MM.1S (cell line): ENCODE measurements at regions not wholly inside any gene's neighbourhood (a gene's known extent, or its start where the extent isn't known, plus 50 kb on each side); places are given as distances from the start of the nearest gene placed in this dataset.

ENCODE experiments used
- DNase-seq: peaks from one replicate; pipeline ENCODE4 v3.0.0-alpha.2; 2015
- H2AFZ ChIP-seq: fragments of 300-600 bp; sonication (generic); 2 replicates; pipeline ENCODE4 v1.6.0; 2016; ENCODE audit warnings: antibody characterized with exemption, low read length
- H3F3A ChIP-seq: fragments of 300-600 bp; sonication (generic); 2 replicates; pipeline ENCODE4 v1.6.1; 2016; ENCODE audit warnings: mild to moderate bottlenecking, antibody characterized with exemption, low read length, moderate library complexity, mixed read lengths; ENCODE audit not compliant: insufficient read depth
- H3K27ac ChIP-seq: fragments of 300-600 bp; sonication (generic); 2 replicates; pipeline ENCODE4 v1.5.1; 2016; ENCODE audit warnings: mild to moderate bottlenecking, low read length
- H3K27me3 ChIP-seq: fragments of 300-600 bp; sonication (generic); replicated peaks from 2 replicates; pipeline ENCODE4 v1.6.0; 2016; ENCODE audit warnings: low read length; ENCODE audit not compliant: insufficient read depth
- H3K36me3 ChIP-seq: fragments of 300-600 bp; sonication (generic); replicated peaks from 2 replicates; pipeline ENCODE4 v1.6.1; 2016; ENCODE audit warnings: mild to moderate bottlenecking, low read length, mixed read lengths; ENCODE audit not compliant: insufficient read depth
- H3K4me1 ChIP-seq: fragments of 300-600 bp; sonication (generic); 2 replicates; pipeline ENCODE4 v1.6.1; 2016; ENCODE audit warnings: low read length, mixed read lengths
- H3K4me2 ChIP-seq: fragments of 300-600 bp; sonication (generic); 2 replicates; pipeline ENCODE4 v1.6.0; 2016; ENCODE audit warnings: low read depth, low read length
- H3K4me3 ChIP-seq: fragments of 300-600 bp; sonication (generic); 2 replicates; pipeline ENCODE4 v1.5.1; 2016; ENCODE audit warnings: low read length, mixed read lengths
- H3K79me2 ChIP-seq: fragments of 300-600 bp; sonication (generic); 2 replicates; pipeline ENCODE4 v1.6.1; 2016; ENCODE audit warnings: mixed run types, low read length, mixed read lengths
- H3K9ac ChIP-seq: fragments of 300-600 bp; sonication (generic); 2 replicates; pipeline ENCODE4 v1.6.1; 2016; ENCODE audit warnings: low read length, mixed read lengths
- H3K9me2 ChIP-seq: fragments of 300-600 bp; sonication (generic); replicated peaks from 2 replicates; pipeline ENCODE4 v1.6.1; 2016; ENCODE audit warnings: mild to moderate bottlenecking, low read length, mixed read lengths; ENCODE audit not compliant: insufficient read depth
- H3K9me3 ChIP-seq: fragments of 300-600 bp; sonication (generic); replicated peaks from 2 replicates; pipeline ENCODE4 v1.6.1; 2016; ENCODE audit warnings: mild to moderate bottlenecking, low read length, mixed read lengths; ENCODE audit not compliant: insufficient read depth
- H4K20me1 ChIP-seq: fragments of 300-600 bp; sonication (generic); 2 replicates; pipeline ENCODE4 v1.6.1; 2016; ENCODE audit warnings: mild to moderate bottlenecking, low read length, moderate library complexity, mixed read lengths; ENCODE audit not compliant: insufficient read depth
- EZH2 ChIP-seq: fragments of 300-600 bp; sonication (generic); optimal IDR thresholded peaks from 2 replicates; pipeline ENCODE3; 2017; ENCODE audit warnings: low read depth, mild to moderate bottlenecking, antibody characterized with exemption, low read length, mixed read lengths
- EZH2phosphoT487 ChIP-seq: fragments of 300-600 bp; sonication (generic); IDR thresholded peaks from 2 replicates; pipeline ENCODE4 v1.6.1; 2018; ENCODE audit warnings: antibody characterized with exemption, low read length
- TF ChIP-seq, protein P1 (sequence below): fragments of 300-600 bp; sonication (generic); IDR thresholded peaks from 2 replicates; pipeline ENCODE4 v1.5.1; 2016; ENCODE audit warnings: antibody characterized with exemption, low read length, mixed read lengths

DNA sequence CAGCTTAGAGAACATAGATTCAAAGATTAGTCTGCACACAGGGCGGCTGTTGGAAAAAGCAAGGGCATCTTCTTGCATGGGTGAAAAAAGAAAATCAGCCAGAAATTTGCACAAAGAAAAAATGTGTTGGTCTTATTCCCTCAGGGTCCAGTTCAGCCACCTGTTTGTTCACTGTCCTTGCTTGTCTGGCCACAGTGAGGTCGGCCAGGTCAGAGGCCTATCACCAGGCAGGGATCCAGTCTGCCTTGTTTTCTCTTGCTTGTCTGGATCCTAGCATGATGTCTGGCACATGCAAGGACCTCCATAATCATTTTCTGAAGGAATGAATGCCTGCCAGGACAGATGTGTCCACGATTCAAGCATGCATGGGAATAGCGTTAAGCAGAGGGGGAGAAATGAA, 359.1 kb upstream of the TBX3 start:
- Histone ChIP-seq H2AFZ (no peak overlapping the region), H3K4me1 (no peaks in the 10 kb centered on the region), H3K9ac (no peak overlapping the region), H3F3A (no peaks in the 10 kb centered on the region), H3K36me3 (no peaks in the 10 kb centered on the region), H3K9me2 (no peaks in the 10 kb centered on the region), H3K4me3 (no peak overlapping the region), H3K4me2 (no peak overlapping the region), H3K27me3 (no peaks in the 10 kb centered on the region), H3K9me3 (no peaks in the 10 kb centered on the region), H3K27ac (no peak overlapping the region), H4K20me1 (no peaks in the 10 kb centered on the region), H3K79me2 (no peaks in the 10 kb centered on the region)
- no peak for DNase-seq
- TF ChIP-seq EZH2 (no peak), EZH2phosphoT487 (no peak)
- TF ChIP-seq, protein P1, sequence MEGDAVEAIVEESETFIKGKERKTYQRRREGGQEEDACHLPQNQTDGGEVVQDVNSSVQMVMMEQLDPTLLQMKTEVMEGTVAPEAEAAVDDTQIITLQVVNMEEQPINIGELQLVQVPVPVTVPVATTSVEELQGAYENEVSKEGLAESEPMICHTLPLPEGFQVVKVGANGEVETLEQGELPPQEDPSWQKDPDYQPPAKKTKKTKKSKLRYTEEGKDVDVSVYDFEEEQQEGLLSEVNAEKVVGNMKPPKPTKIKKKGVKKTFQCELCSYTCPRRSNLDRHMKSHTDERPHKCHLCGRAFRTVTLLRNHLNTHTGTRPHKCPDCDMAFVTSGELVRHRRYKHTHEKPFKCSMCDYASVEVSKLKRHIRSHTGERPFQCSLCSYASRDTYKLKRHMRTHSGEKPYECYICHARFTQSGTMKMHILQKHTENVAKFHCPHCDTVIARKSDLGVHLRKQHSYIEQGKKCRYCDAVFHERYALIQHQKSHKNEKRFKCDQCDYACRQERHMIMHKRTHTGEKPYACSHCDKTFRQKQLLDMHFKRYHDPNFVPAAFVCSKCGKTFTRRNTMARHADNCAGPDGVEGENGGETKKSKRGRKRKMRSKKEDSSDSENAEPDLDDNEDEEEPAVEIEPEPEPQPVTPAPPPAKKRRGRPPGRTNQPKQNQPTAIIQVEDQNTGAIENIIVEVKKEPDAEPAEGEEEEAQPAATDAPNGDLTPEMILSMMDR, result no peak

DNA sequence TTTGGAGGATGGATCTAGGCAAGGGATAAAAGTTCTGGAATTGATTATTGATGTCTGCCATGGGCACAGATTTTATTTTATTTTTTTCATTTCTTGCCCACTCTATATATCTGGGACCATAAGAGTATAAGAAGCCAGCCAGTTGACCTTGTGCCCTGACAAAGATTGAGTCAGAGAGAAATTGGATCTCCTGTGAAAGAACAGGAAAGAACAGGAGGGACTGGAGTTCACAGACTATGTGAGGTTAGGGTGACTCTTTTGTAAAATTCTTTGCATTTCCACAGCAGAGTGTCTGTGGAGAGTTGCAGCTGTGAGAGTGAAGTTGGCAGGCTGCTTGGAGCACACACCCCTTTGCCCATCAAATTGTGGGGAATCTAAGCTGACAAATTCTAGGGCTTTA, 358.4 kb upstream of the TBX3 start:
- Histone ChIP-seq H3F3A (no peaks in the 10 kb centered on the region), H3K27ac (no peak overlapping the region), H3K27me3 (no peaks in the 10 kb centered on the region), H3K9me3 (no peaks in the 10 kb centered on the region), H4K20me1 (no peaks in the 10 kb centered on the region), H2AFZ (no peak overlapping the region), H3K4me2 (no peak overlapping the region), H3K79me2 (no peaks in the 10 kb centered on the region), H3K4me1 (no peaks in the 10 kb centered on the region), H3K9me2 (no peaks in the 10 kb centered on the region), H3K36me3 (no peaks in the 10 kb centered on the region), H3K4me3 (no peak overlapping the region), H3K9ac (no peak overlapping the region)
- no peak for DNase-seq
- TF ChIP-seq, protein P1, result no peak
- TF ChIP-seq EZH2phosphoT487 (no peak), EZH2 (no peak)

DNA sequence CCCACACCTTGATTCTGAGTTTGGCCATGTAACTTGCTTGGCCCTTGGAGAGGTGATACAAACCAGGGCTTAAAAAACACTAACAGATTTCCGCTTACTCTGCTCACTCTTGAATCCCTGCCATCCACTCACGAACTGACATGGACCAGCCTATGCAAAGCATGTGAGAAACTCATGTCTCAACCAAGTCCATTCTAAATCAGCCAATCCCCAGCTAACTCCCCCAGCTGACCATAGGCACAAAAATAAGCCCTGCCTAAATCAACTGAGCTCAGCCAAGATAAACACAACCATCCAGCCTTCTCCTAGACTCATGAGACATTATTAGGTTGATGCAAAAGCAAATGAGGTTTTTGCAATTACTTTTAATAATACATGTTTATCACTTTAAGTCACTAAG, 353.9 kb upstream of the TBX3 start:
- no peaks in the 10 kb centered on the region for H3K9me2 ChIP-seq
- H4K20me1 ChIP-seq, result no peaks in the 10 kb centered on the region
- H3K9me3 ChIP-seq, result no peaks in the 10 kb centered on the region
- no peaks in the 10 kb centered on the region for H3F3A ChIP-seq
- no peaks in the 10 kb centered on the region for H3K27me3 ChIP-seq
- H3K27ac ChIP-seq, result no peak overlapping the region
- no peaks in the 10 kb centered on the region for H3K36me3 ChIP-seq
- no peak overlapping the region for H2AFZ ChIP-seq
- DNase-seq, result no peak
- H3K4me2 ChIP-seq, result no peak overlapping the region
- H3K9ac ChIP-seq, result no peak overlapping the region
- H3K4me3 ChIP-seq, result no peak overlapping the region
- H3K79me2 ChIP-seq, result no peaks in the 10 kb centered on the region
- no peak for TF ChIP-seq EZH2
- TF ChIP-seq EZH2phosphoT487, result no peak
- TF ChIP-seq, protein P1, result no peak
- H3K4me1 ChIP-seq, result no peaks in the 10 kb centered on the region
